Activated naive CD8-positive, alpha-beta T cell treated with anti-CD3 and anti-CD28 coated beads, Interleukin-2, amount 50 U/mL, for 16 hours (primary cell): ENCODE measurements at regions not wholly inside any gene's neighbourhood (a gene's known extent, or its start where the extent isn't known, plus 50 kb on each side); places are given as distances from the start of the nearest gene placed in this dataset.
"Not testable (repeated sequence)": the region's sequence is repeated elsewhere in the genome, so short reads cannot be mapped to it uniquely, and the experiment has no call there.

Experiments used
- DNase-seq: peaks from one replicate; pipeline ENCODE4 v3.0.0-alpha.2; 2020; ENCODE audit warnings: low read depth, low spot score

- DNase-seq, result no peak
Observed at GRCh38 chr5:8557728-8558127, 688.8 kb downstream of the MTRR start.

- no peak for DNase-seq
Observed at GRCh38 chr5:8560776-8561175, 691.8 kb downstream of the MTRR start.

- no peak for DNase-seq
Observed at GRCh38 chr5:8561224-8561840, 692.4 kb downstream of the MTRR start.

GRCh38 chr5:8561854-8562253, 692.9 kb downstream of the MTRR start:
- DNase-seq, result no peak

GRCh38 chr5:8563540-8563939, 694.6 kb downstream of the MTRR start:
- not testable (repeated sequence) for DNase-seq

GRCh38 chr5:8568858-8569257, 699.9 kb downstream of the MTRR start:
- no peak for DNase-seq

GRCh38 chr5:8570528-8570927, 701.6 kb downstream of the MTRR start:
- DNase-seq, result no peak

- DNase-seq, result no peak
Observed at GRCh38 chr5:8576178-8576577, 707.2 kb downstream of the MTRR start.

- DNase-seq, result no peak
Observed at GRCh38 chr5:8577792-8578191, 708.8 kb downstream of the MTRR start.

GRCh38 chr5:8580298-8580697, 711.4 kb downstream of the MTRR start:
- DNase-seq, result no peak

GRCh38 chr5:8581047-8581446, 712.1 kb downstream of the MTRR start:
- no peak for DNase-seq

GRCh38 chr5:8585230-8586018, 716.5 kb downstream of the MTRR start:
- DNase-seq, result no peak

- no peak for DNase-seq
Observed at GRCh38 chr5:8590959-8591358, 722.0 kb downstream of the MTRR start.

GRCh38 chr5:8598356-8598755, 729.4 kb downstream of the MTRR start:
- DNase-seq, result no peak

- DNase-seq, result no peak
Observed at GRCh38 chr5:8598996-8599395, 730.0 kb downstream of the MTRR start.

GRCh38 chr5:8600843-8601242, 731.9 kb downstream of the MTRR start:
- no peak for DNase-seq

- no peak for DNase-seq
Observed at GRCh38 chr5:8601831-8602354, 732.9 kb downstream of the MTRR start.

- no peak for DNase-seq
Observed at GRCh38 chr5:8606231-8606630, 737.3 kb downstream of the MTRR start.

GRCh38 chr5:8611067-8611466, 742.1 kb downstream of the MTRR start:
- no peak for DNase-seq

GRCh38 chr5:8613078-8613685, 744.2 kb downstream of the MTRR start:
- no peak for DNase-seq

- DNase-seq, result no peak
Observed at GRCh38 chr5:8615142-8615858, 746.4 kb downstream of the MTRR start.

GRCh38 chr5:8628521-8628920, 759.6 kb downstream of the MTRR start:
- DNase-seq, result no peak
